ENCODE measurements at regions not wholly inside any gene's neighbourhood (a gene's known extent, or its start where the extent isn't known, plus 50 kb on each side); places are given as distances from the start of the nearest gene placed in this dataset.

DNA sequence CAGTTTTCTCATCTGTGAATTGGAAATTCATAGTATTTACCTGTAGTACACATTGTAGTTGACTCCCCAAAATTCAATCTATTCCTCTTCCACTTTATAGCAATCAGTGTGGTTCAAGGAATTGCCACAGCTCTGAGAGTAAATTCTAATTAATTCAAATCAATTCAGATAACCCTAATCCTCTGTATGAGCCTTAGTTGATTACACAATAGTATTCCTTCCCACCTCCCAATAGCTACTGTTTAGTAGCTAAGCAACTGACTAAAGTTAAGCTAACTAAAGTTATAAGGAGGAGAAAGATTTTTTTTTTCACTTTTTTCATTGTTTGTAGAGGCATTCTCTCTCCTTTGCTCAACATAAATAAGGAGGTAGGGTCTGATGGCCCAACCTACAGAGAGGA is 77.5 kb downstream of the ARRDC3 start:
- TF ChIP-seq CTCF (IDR thresholded peaks at IDR 0.05) (no peak), POLR2A (IDR thresholded peaks at IDR 0.05) (no peak)

Measured in heart left ventricle (tissue), 13 donors.